Bronchial epithelial cell (primary cell): ENCODE measurements at regions not wholly inside any gene's neighbourhood (a gene's known extent, or its start where the extent isn't known, plus 50 kb on each side); places are given as distances from the start of the nearest gene placed in this dataset.

Experiments used
- DNase-seq: peaks from one replicate; pipeline ENCODE4 v3.0.0-alpha.2; 2010; ENCODE audit warnings: low read depth
- FAIRE-seq: peaks from 2 replicates; lab custom pipeline; 2011; peaks lifted over from hg19 to GRCh38; lab: Jason Lieb, UNC
- H3K27me3 ChIP-seq: 2 replicates; pipeline ENCODE4 v1.5.1; 2011; ENCODE audit warnings: low read length; ENCODE audit not compliant: control insufficient read depth, insufficient read depth
- H3K36me3 ChIP-seq: 2 replicates; pipeline ENCODE4 v1.5.1; 2011; ENCODE audit warnings: low read length; ENCODE audit not compliant: control insufficient read depth, insufficient read depth
- H3K4me3 ChIP-seq: 2 replicates; pipeline ENCODE4 v1.5.1; 2011; ENCODE audit warnings: mild to moderate bottlenecking, low read depth, low read length, control low read depth
- CTCF ChIP-seq: IDR thresholded peaks from 2 replicates; pipeline ENCODE4 v1.5.1; 2011; ENCODE audit warnings: mild to moderate bottlenecking, moderate library complexity, low read length, control low read depth, inconsistent platforms; ENCODE audit not compliant: insufficient read depth, severe bottlenecking

GRCh38 chr5:67676863-67677262 lies 480.3 kb upstream of the CD180 start:
- Histone ChIP-seq H3K27me3 (no peaks in the 10 kb centered on the region), H3K4me3 (no peak overlapping the region), H3K36me3 (no peaks in the 10 kb centered on the region)
- DNase-seq (no peak), FAIRE-seq (no peak)
- TF ChIP-seq CTCF: no peak

GRCh38 chr5:67674159-67674655 lies 477.6 kb upstream of the CD180 start:
- no peak overlapping the region for H3K4me3 ChIP-seq
- DNase-seq (no peak), FAIRE-seq (no peak)
- TF ChIP-seq CTCF: no peak
- H3K36me3 ChIP-seq: no peaks in the 10 kb centered on the region
- H3K27me3 ChIP-seq: no peaks in the 10 kb centered on the region

DNA sequence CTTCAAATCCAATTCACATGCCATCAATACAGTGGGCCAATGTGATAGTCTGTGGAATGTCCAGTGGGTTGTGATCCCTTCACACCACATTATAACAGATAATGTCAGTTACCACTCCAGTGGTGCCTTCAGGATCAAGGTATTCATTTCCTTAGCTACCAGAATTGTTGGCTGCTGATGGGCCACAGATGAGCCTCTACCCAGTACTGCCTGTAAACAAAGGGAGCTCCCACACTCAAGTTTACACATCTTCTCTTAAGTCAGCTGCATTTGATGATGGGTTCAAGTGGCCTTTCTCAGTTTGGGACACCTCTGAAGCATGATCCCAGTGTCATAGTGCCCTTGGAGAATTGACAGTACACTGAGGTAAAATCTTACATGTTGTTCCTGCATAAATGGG lies 477.0 kb upstream of the CD180 start:
- DNase-seq: no peak
- TF ChIP-seq CTCF: no peak
- Histone ChIP-seq H3K4me3 (no peak overlapping the region), H3K27me3 (no peaks in the 10 kb centered on the region), H3K36me3 (no peaks in the 10 kb centered on the region)
- FAIRE-seq: no peak

- no peak for DNase-seq
- no peaks in the 10 kb centered on the region for H3K36me3 ChIP-seq
- H3K4me3 ChIP-seq: no peak overlapping the region
- no peak for TF ChIP-seq CTCF
- H3K27me3 ChIP-seq: no peaks in the 10 kb centered on the region
- FAIRE-seq: no peak
These were observed 476.6 kb upstream of the CD180 start for GRCh38 chr5:67673180-67673579.

GRCh38 chr5:67672636-67673035 lies 476.0 kb upstream of the CD180 start:
- Histone ChIP-seq H3K4me3 (no peak overlapping the region), H3K36me3 (no peaks in the 10 kb centered on the region), H3K27me3 (no peaks in the 10 kb centered on the region)
- FAIRE-seq: peak; percentile 47
- no peak for TF ChIP-seq CTCF
- peak; percentile 32 for DNase-seq

DNA sequence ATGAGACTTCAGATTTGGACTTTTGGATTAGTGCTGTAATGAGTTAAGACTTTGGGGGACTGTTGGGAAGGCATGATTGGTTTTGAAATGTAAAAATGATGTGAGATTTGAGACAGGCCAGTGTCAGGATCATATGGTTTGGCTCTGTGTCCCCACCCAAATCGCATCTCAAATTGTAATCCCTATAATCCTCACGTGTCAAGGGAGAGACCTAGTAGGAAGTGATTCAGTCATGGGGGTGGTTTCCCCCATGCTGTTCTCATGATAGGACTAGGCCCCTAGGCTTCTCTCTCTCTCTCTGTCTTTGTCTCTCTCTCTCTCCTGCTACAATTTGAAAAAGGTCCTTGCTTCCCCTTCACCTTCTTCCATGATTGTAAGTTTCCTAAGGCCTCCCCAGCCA lies 473.3 kb upstream of the CD180 start:
- DNase-seq: no peak
- FAIRE-seq: no peak
- Histone ChIP-seq H3K4me3 (no peak overlapping the region), H3K27me3 (no peaks in the 10 kb centered on the region), H3K36me3 (no peaks in the 10 kb centered on the region)
- no peak for TF ChIP-seq CTCF
